GM21423 (cell line): ENCODE measurements at regions not wholly inside any gene's neighbourhood (a gene's known extent, or its start where the extent isn't known, plus 50 kb on each side); places are given as distances from the start of the nearest gene placed in this dataset.

Experiments used
- ATAC-seq: cut with Tn5 transposase; IDR thresholded peaks from one replicate; pipeline ENCODE4 v1.9.1; 2021; ENCODE audit warnings: mild to moderate bottlenecking, moderate library complexity; ENCODE audit not compliant: unreplicated experiment

DNA sequence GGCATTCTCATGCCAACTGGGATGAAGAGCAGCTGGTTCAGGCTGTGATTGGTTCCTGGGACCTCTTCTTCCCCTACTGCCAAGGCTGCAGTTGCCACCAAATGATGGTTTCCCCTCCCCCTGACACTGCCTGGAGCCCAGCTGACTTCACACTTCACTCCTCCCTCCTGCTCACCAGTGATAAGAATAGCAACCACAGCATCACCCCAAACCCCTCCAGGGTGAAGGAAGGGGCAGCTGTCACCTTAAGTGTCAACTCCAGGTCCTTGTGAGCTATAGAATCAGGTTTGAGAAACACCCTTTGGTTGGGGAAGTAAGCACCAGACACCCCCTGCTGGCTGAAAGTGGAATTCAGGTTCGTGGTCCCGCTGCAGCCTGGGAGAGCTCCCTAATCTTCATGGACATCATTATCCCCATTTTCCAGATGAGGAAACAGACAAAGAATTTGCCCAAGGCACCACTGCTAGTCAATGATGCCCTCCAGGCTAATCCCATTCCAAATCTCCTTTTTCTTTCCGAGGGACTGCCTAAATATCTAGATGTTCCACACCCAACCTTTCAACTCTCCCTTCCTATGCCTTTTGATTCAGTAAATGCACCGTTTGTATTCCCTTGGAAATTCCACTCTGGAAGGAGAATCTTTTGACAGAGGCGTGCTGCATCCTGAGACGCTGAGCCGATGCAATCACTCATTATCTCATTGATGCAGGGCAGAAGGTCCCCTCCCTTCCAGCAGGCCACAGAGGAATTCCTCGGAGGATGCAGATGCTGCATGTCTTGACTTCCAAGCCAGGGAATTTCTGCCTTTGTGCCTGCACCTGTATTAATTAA, 50.6 kb upstream of the UQCRFS1 start:
- ATAC-seq, result no peak

- ATAC-seq, result no peak
These were observed 51.9 kb upstream of the UQCRFS1 start for GRCh38 chr19:29264897-29265296.

DNA sequence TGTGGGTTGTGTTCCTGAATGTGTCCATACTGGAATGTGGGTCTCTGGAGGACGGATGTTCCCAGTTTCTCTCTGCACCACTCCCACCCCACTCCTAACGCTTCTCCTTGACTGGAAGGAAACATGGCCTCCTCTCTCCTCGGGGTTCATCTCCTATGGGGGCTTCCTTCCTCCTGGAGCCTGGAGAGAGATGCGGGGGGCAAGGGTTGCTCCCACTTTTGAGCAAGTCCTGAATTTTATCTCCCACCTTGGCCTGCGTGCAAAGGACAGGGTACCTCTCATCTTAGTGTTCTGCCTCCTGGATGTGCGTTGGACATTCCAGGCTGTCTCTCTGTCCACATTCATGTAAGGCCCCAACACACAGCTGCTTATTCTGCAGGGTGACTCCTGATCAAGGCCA, 52.5 kb upstream of the UQCRFS1 start:
- ATAC-seq, result no peak

GRCh38 chr19:29266001-29266400, 53.0 kb upstream of the UQCRFS1 start:
- no peak for ATAC-seq

DNA sequence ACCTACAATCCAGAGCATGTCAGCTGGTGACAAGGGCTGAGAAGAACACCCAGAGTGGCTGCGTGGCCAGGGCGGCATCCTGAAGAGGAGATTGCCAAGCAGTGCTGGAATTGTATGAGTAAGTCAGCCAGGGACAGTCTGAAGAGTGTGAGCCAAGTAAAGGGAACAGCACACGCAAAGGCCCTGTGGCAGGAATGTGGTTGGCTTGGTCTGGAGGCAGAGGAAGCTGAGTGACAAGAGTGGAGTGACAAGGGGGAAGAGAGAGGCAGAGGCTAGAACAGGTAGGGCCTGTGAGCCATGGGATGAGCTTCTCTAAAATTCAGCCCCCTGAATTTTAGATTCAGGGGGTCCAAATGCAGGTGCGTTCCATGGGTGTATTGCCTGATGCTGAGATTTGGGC, 53.7 kb upstream of the UQCRFS1 start:
- ATAC-seq, result no peak

GRCh38 chr19:29267701-29268100, 54.8 kb upstream of the UQCRFS1 start:
- no peak for ATAC-seq

- no peak for ATAC-seq
These were observed 55.2 kb upstream of the UQCRFS1 start for GRCh38 chr19:29268103-29268502.

DNA sequence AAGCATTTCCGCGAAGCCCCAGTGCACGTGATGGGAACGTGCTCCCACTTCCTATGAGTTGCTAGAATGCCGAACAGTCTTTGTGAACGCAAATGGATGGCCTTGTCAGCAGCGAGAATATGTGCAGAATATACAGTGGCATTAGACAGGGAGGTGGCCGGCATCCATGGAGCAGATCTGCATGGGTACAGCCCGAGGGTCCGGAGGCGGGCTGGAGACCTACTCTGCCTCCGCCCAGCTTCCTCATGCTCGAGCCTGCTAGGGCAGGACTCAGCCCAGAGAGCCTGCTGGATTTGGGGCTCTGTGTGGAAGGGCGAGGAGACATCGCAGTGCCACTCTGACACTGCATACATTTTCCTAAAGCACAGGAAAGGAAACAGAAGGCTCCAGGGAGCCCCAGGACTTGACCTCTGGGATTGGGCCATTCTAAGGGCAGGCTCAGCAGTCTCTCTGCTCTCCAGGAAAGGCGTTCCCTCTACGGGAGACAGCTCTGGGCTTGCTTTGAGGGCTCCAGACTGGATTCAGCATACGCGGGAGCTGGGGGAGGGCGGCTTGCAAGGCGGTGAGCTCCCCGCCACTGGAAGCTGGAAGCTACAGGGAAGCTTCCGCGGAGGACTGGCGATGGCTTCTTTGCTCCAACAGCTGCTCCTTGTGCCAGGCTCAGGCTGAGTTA, 55.9 kb upstream of the UQCRFS1 start:
- no peak for ATAC-seq

- no peak for ATAC-seq
These were observed 56.7 kb upstream of the UQCRFS1 start for GRCh38 chr19:29269641-29270040.

GRCh38 chr19:29271341-29271740, 58.4 kb upstream of the UQCRFS1 start:
- ATAC-seq, result no peak

- ATAC-seq, result no peak
These were observed 59.0 kb upstream of the UQCRFS1 start for GRCh38 chr19:29271911-29272310.

- no peak for ATAC-seq
These were observed 60.2 kb upstream of the UQCRFS1 start for GRCh38 chr19:29273000-29273640.

- no peak for ATAC-seq
These were observed 62.3 kb upstream of the UQCRFS1 start for GRCh38 chr19:29275266-29275665.

- peak; percentile 87 for ATAC-seq
These were observed 64.2 kb upstream of the UQCRFS1 start for GRCh38 chr19:29277102-29277501.

DNA sequence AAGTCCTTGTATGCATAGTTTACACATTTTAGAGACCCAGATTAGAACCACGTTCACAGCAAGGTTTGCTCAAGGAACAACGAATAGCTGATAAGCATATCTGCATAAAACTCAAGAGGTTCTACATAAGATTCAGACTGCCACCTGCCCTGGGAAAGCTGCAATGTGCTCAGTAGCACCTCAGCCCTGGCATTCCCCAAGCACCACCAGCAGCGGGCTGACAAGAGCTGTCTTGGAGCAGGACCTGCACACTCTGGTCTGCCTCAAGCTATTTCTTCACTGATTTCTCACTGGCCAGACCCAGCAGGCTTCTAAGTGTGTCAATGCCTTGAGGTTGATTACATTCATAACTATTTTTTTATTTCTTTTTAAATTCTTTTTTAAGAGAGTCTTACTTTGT, 65.8 kb upstream of the UQCRFS1 start:
- no peak for ATAC-seq

DNA sequence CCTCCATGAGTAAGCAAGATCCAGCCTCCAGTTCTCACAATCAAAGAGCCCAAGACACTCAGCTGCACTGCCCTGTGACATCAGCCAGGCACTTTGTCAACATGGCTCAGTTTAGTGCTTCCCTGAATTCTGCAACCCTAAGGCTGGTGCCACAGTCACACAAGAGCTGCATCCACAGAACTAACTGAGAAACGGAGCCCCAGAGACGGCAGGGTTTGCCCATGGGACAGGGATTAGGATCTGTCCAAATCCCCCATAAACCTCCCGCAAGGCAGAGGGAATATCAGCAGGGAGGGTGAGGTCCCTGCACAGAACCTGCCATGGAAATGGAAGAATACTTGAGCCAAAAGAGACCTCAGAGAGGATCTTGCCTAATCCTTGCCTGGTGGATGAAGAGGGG, 70.4 kb upstream of the UQCRFS1 start:
- no peak for ATAC-seq

DNA sequence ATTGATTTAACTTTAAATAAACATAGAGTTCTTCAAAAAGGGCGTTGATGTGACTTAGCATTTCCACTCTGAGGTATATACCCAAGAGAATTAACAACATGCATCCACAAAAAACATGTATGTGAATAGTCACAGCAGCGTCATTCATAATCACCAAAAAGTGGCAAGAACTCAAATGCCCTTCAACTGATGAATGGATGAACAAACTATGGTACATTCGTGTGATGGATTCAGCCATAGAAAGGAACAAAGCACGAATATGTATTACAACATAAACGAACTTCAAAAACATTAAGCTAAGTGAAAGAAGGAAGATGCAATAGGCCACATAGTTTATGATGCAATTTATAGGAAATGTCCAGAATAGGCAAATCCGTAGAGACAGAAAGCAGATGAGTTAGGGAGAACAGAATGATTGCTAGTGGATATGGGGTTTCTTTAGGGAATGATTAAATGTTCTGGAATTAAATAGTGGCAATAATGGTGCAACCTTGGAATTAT, 72.3 kb upstream of the UQCRFS1 start:
- no peak for ATAC-seq

- no peak for ATAC-seq
These were observed 72.9 kb upstream of the UQCRFS1 start for GRCh38 chr19:29285878-29286277.

GRCh38 chr19:29287061-29287460, 74.1 kb upstream of the UQCRFS1 start:
- ATAC-seq, result no peak

DNA sequence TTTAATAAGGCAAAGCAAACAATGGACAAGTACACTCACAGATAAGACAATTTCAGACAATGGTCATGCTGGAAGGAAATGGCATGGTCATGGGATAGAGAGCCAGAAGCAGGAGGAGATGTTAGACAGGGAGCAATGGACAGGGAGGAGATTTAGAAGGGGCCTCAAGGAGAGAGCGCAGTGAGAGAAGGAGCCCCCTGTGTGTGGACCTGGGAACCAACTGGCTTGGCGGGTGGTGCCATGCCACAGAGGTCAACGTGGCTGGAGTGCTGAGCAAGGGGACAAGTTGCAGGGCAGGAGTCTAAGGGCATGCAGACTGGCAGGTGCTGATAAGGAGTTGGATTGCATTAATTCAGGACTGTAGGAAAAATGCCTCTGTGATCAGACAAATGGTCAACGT, 75.3 kb upstream of the UQCRFS1 start:
- no peak for ATAC-seq

DNA sequence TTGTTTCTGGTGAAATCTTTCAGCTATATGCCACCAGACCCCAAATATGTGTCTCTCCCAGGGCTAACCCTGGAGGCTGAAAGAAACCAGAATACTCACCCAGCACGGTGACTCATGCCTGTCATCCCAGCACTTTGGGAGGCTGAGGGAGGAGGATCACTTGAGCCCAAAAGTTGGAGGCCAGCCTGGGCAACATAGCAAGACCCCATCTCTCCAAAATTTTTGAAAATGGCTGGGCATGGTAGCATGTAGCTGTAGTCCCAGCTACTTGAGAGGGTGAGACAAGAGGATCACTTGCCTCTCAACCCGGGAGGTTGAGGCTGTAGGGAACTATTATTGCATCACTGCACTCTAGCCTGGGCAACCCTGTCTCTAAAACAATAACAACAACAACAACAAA, 76.1 kb upstream of the UQCRFS1 start:
- ATAC-seq, result no peak

DNA sequence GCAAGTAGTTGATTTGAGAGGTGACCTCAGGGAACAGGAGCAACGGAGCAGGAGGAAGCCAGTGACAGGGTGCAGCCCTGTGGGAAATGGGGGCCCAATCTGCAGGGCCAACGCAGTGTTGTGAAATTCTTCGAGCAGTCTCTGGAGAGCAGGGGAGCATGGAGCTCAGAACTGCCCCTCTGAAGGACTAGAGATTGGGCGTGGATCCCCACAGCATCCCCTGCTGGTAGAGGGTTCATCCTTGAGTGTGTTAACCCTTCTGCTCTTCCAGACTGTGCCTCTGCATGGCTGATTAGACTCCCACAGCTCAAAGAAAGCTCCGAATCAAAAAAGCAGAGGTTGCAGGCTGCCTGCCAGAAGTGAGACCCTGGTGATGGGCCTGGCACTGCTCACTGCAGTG, 77.9 kb upstream of the UQCRFS1 start:
- no peak for ATAC-seq
